ENCODE measurements at regions not wholly inside any gene's neighbourhood (a gene's known extent, or its start where the extent isn't known, plus 50 kb on each side); places are given as distances from the start of the nearest gene placed in this dataset.

- Histone ChIP-seq H2BK120ac (ENCODE audit: low read depth, low read length) (no peak overlapping the region), H3K9me3 (replicated peaks in 1 of 2; ENCODE audit: control insufficient read depth in 2 of 2, insufficient read depth in 1 of 2, low read depth in 1 of 2, low read length in 2 of 2) (peaks cover 0 to 1% of the 10 kb centered on the region in 2 donors), H4K91ac (ENCODE audit: low read depth, low read length, poor library complexity) (no peak overlapping the region), H3K4ac (ENCODE audit: low read length) (no peak overlapping the region), H4K8ac (ENCODE audit: low read depth, low read length) (no peak overlapping the region), H3K27me3 (ENCODE audit: control insufficient read depth in 3 of 3, insufficient read depth in 3 of 3, low read depth in 1 of 3, low read length in 3 of 3) (no peaks in the 10 kb centered on the region), H3K4me1 (ENCODE audit: control insufficient read depth in 2 of 2, insufficient read depth in 1 of 2, low read depth in 1 of 2, low read length in 2 of 2) (no peaks in the 10 kb centered on the region), H3K9ac (ENCODE audit: low read depth, low read length, poor library complexity) (no peak overlapping the region), H3K18ac (ENCODE audit: low read length) (no peak overlapping the region), H3K79me1 (ENCODE audit: low read depth, low read length) (no peaks in the 10 kb centered on the region), H3K36me3 (replicated peaks in 1 of 2; ENCODE audit: control insufficient read depth in 2 of 2, insufficient read depth in 2 of 2, low read length in 2 of 2) (no peaks in the 10 kb centered on the region), H3K14ac (ENCODE audit: low read length) (peak overlapping the region; percentile 17), H3K4me3 (ENCODE audit: low read length in 2 of 2) (no peak overlapping the region), H3K23ac (ENCODE audit: low read depth, low read length, poor library complexity) (no peak overlapping the region), H3K4me2 (ENCODE audit: insufficient read depth, low read length, poor library complexity, severe bottlenecking) (no peak overlapping the region), H2BK12ac (ENCODE audit: low read length) (no peak overlapping the region), H2AFZ (ENCODE audit: low read length) (no peak overlapping the region), H3K27ac (replicated peaks; ENCODE audit: low read length) (no peak overlapping the region), H2BK5ac (ENCODE audit: low read length) (no peak overlapping the region), H2BK15ac (ENCODE audit: low read length) (no peak overlapping the region), H2AK5ac (ENCODE audit: low read depth, low read length) (no peak overlapping the region)
- no peak for DNase-seq (ENCODE audit: low spot score)
These were observed 654.6 kb downstream of the ELAVL2 start for GRCh38 chr9:23171479-23171878.

GRCh38 chr9:23172206-23172605 is 653.8 kb downstream of the ELAVL2 start:
- H3K36me3 ChIP-seq (replicated peaks in 1 of 2; ENCODE audit: control insufficient read depth in 2 of 2, insufficient read depth in 2 of 2, low read length in 2 of 2) = no peaks in the 10 kb centered on the region
- H3K9ac ChIP-seq (ENCODE audit: low read depth, low read length, poor library complexity) = no peak overlapping the region
- H3K4ac ChIP-seq (ENCODE audit: low read length) = no peak overlapping the region
- no peak overlapping the region for H2AK5ac ChIP-seq (ENCODE audit: low read depth, low read length)
- no peak overlapping the region for H2BK15ac ChIP-seq (ENCODE audit: low read length)
- no peak overlapping the region for H3K4me3 ChIP-seq (ENCODE audit: low read length in 2 of 2)
- peaks cover 0 to 1% of the 10 kb centered on the region in 2 donors for H3K9me3 ChIP-seq (replicated peaks in 1 of 2; ENCODE audit: control insufficient read depth in 2 of 2, insufficient read depth in 1 of 2, low read depth in 1 of 2, low read length in 2 of 2)
- H2BK120ac ChIP-seq (ENCODE audit: low read depth, low read length) = no peak overlapping the region
- no peaks in the 10 kb centered on the region for H3K79me1 ChIP-seq (ENCODE audit: low read depth, low read length)
- no peak overlapping the region for H4K8ac ChIP-seq (ENCODE audit: low read depth, low read length)
- no peak overlapping the region for H2BK5ac ChIP-seq (ENCODE audit: low read length)
- H3K18ac ChIP-seq (ENCODE audit: low read length) = no peak overlapping the region
- no peaks in the 10 kb centered on the region for H3K4me1 ChIP-seq (ENCODE audit: control insufficient read depth in 2 of 2, insufficient read depth in 1 of 2, low read depth in 1 of 2, low read length in 2 of 2)
- no peak overlapping the region for H4K91ac ChIP-seq (ENCODE audit: low read depth, low read length, poor library complexity)
- no peak for DNase-seq (ENCODE audit: low spot score)
- no peak overlapping the region for H3K23ac ChIP-seq (ENCODE audit: low read depth, low read length, poor library complexity)
- H2AFZ ChIP-seq (ENCODE audit: low read length) = no peak overlapping the region
- no peak overlapping the region for H2BK12ac ChIP-seq (ENCODE audit: low read length)
- H3K27me3 ChIP-seq (ENCODE audit: control insufficient read depth in 3 of 3, insufficient read depth in 3 of 3, low read depth in 1 of 3, low read length in 3 of 3) = no peaks in the 10 kb centered on the region
- H3K14ac ChIP-seq (ENCODE audit: low read length) = no peak overlapping the region
- WGBS, 2 donors (ENCODE audit: extremely low coverage in 2 of 2, insufficient read length in 2 of 2, insufficient replicate concordance in 1 of 2) = no CpG with 5 or more reads among the region's 4 CpGs
- H3K27ac ChIP-seq (replicated peaks; ENCODE audit: low read length) = no peak overlapping the region
- H3K4me2 ChIP-seq (ENCODE audit: insufficient read depth, low read length, poor library complexity, severe bottlenecking) = no peak overlapping the region

GRCh38 chr9:23172979-23173637 is 652.9 kb downstream of the ELAVL2 start:
- H2AFZ ChIP-seq (ENCODE audit: low read length) = no peak overlapping the region

GRCh38 chr9:23194281-23194680 is 631.8 kb downstream of the ELAVL2 start:
- H3K14ac ChIP-seq (ENCODE audit: low read length) = no peak overlapping the region
- no CpG with 5 or more reads among the region's 4 CpGs for WGBS, 2 donors (ENCODE audit: extremely low coverage in 2 of 2, insufficient read length in 2 of 2, insufficient replicate concordance in 1 of 2)
- no peak overlapping the region for H3K27ac ChIP-seq (replicated peaks; ENCODE audit: low read length)

More at GRCh38 chr9:23172979-23173637, 652.9 kb downstream of the ELAVL2 start:
- no peak overlapping the region for H2BK12ac ChIP-seq (ENCODE audit: low read length)
- H2AK5ac ChIP-seq (ENCODE audit: low read depth, low read length) = no peak overlapping the region
- H3K9ac ChIP-seq (ENCODE audit: low read depth, low read length, poor library complexity) = no peak overlapping the region
- no peaks in the 10 kb centered on the region for H3K4me1 ChIP-seq (ENCODE audit: control insufficient read depth in 2 of 2, insufficient read depth in 1 of 2, low read depth in 1 of 2, low read length in 2 of 2)
- no peak overlapping the region for H3K4ac ChIP-seq (ENCODE audit: low read length)
- H3K79me1 ChIP-seq (ENCODE audit: low read depth, low read length) = no peaks in the 10 kb centered on the region
- no peak overlapping the region for H3K4me2 ChIP-seq (ENCODE audit: insufficient read depth, low read length, poor library complexity, severe bottlenecking)
- DNase-seq (ENCODE audit: low spot score) = no peak
- H3K4me3 ChIP-seq (ENCODE audit: low read length in 2 of 2) = no peak overlapping the region
- H3K9me3 ChIP-seq (replicated peaks in 1 of 2; ENCODE audit: control insufficient read depth in 2 of 2, insufficient read depth in 1 of 2, low read depth in 1 of 2, low read length in 2 of 2) = peaks cover 0 to 1% of the 10 kb centered on the region in 2 donors
- H2BK5ac ChIP-seq (ENCODE audit: low read length) = no peak overlapping the region
- no peak overlapping the region for H4K8ac ChIP-seq (ENCODE audit: low read depth, low read length)
- H3K36me3 ChIP-seq (replicated peaks in 1 of 2; ENCODE audit: control insufficient read depth in 2 of 2, insufficient read depth in 2 of 2, low read length in 2 of 2) = no peaks in the 10 kb centered on the region
- no peak overlapping the region for H3K18ac ChIP-seq (ENCODE audit: low read length)
- H4K91ac ChIP-seq (ENCODE audit: low read depth, low read length, poor library complexity) = no peak overlapping the region
- H3K14ac ChIP-seq (ENCODE audit: low read length) = no peak overlapping the region
- H3K27me3 ChIP-seq (ENCODE audit: control insufficient read depth in 3 of 3, insufficient read depth in 3 of 3, low read depth in 1 of 3, low read length in 3 of 3) = no peaks in the 10 kb centered on the region
- no peak overlapping the region for H3K27ac ChIP-seq (replicated peaks; ENCODE audit: low read length)
- no peak overlapping the region for H3K23ac ChIP-seq (ENCODE audit: low read depth, low read length, poor library complexity)
- H2BK120ac ChIP-seq (ENCODE audit: low read depth, low read length) = no peak overlapping the region
- no CpG with 5 or more reads among the region's 6 CpGs for WGBS, 2 donors (ENCODE audit: extremely low coverage in 2 of 2, insufficient read length in 2 of 2, insufficient replicate concordance in 1 of 2)
- no peak overlapping the region for H2BK15ac ChIP-seq (ENCODE audit: low read length)

More at GRCh38 chr9:23194281-23194680, 631.8 kb downstream of the ELAVL2 start:
- Histone ChIP-seq H2BK5ac (ENCODE audit: low read length) (no peak overlapping the region), H2AK5ac (ENCODE audit: low read depth, low read length) (no peak overlapping the region), H3K27me3 (ENCODE audit: control insufficient read depth in 3 of 3, insufficient read depth in 3 of 3, low read depth in 1 of 3, low read length in 3 of 3) (no peaks in the 10 kb centered on the region), H4K8ac (ENCODE audit: low read depth, low read length) (no peak overlapping the region), H2BK15ac (ENCODE audit: low read length) (no peak overlapping the region), H2AFZ (ENCODE audit: low read length) (no peak overlapping the region), H3K4me3 (ENCODE audit: low read length in 2 of 2) (no peak overlapping the region), H3K23ac (ENCODE audit: low read depth, low read length, poor library complexity) (no peak overlapping the region), H3K4me1 (ENCODE audit: control insufficient read depth in 2 of 2, insufficient read depth in 1 of 2, low read depth in 1 of 2, low read length in 2 of 2) (no peaks in the 10 kb centered on the region), H3K79me1 (ENCODE audit: low read depth, low read length) (no peaks in the 10 kb centered on the region), H2BK120ac (ENCODE audit: low read depth, low read length) (no peak overlapping the region), H3K4ac (ENCODE audit: low read length) (no peak overlapping the region), H2BK12ac (ENCODE audit: low read length) (no peak overlapping the region), H3K9me3 (replicated peaks in 1 of 2; ENCODE audit: control insufficient read depth in 2 of 2, insufficient read depth in 1 of 2, low read depth in 1 of 2, low read length in 2 of 2) (no peaks in the 10 kb centered on the region), H3K4me2 (ENCODE audit: insufficient read depth, low read length, poor library complexity, severe bottlenecking) (no peak overlapping the region), H3K36me3 (replicated peaks in 1 of 2; ENCODE audit: control insufficient read depth in 2 of 2, insufficient read depth in 2 of 2, low read length in 2 of 2) (no peaks in the 10 kb centered on the region), H4K91ac (ENCODE audit: low read depth, low read length, poor library complexity) (no peak overlapping the region), H3K18ac (ENCODE audit: low read length) (no peak overlapping the region), H3K9ac (ENCODE audit: low read depth, low read length, poor library complexity) (no peak overlapping the region)
- no peak for DNase-seq (ENCODE audit: low spot score)
